ENCODE measurements at regions not wholly inside any gene's neighbourhood (a gene's known extent, or its start where the extent isn't known, plus 50 kb on each side); places are given as distances from the start of the nearest gene placed in this dataset.

DNA sequence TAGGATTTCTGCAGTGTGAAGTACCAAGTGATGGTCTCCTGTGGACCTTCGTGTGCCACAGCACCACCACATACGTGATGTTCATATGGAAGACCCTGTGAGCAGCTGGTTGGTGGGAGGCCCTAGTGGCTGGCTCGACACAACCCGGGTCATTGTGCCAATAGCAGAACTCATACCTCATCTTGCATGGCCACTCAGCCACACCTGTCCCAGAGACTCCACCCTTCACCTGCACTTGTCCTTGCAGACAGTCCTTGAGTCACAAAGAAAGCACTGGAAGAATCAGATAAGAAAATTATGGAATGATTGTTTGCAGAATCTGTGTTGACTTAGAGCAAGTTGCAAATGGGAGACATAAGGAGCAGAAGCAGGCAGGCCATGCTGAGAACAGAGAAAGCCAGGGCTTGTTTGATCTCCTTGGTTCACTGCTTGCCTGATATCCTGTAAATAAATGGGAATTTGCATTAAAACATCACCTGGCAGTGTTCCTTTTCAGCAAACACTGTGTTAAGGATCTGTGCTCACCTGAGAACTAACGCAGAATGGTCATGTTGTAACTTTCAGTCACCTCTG is 307.7 kb downstream of the SIPA1L2 start:
- Histone ChIP-seq H3K36me3 (no peaks in the 10 kb centered on the region), H3K27ac (no peak overlapping the region), H3K9me3 (no peaks in the 10 kb centered on the region), H3K4me1 (no peaks in the 10 kb centered on the region), H3K4me3 (no peak overlapping the region), H3K27me3 (no peaks in the 10 kb centered on the region)
- intact Hi-C loops (cut with DNase I; ENCODE audit: low total_unique reads), result no loop called here
- TF ChIP-seq, protein P1, sequence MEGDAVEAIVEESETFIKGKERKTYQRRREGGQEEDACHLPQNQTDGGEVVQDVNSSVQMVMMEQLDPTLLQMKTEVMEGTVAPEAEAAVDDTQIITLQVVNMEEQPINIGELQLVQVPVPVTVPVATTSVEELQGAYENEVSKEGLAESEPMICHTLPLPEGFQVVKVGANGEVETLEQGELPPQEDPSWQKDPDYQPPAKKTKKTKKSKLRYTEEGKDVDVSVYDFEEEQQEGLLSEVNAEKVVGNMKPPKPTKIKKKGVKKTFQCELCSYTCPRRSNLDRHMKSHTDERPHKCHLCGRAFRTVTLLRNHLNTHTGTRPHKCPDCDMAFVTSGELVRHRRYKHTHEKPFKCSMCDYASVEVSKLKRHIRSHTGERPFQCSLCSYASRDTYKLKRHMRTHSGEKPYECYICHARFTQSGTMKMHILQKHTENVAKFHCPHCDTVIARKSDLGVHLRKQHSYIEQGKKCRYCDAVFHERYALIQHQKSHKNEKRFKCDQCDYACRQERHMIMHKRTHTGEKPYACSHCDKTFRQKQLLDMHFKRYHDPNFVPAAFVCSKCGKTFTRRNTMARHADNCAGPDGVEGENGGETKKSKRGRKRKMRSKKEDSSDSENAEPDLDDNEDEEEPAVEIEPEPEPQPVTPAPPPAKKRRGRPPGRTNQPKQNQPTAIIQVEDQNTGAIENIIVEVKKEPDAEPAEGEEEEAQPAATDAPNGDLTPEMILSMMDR (IDR thresholded peaks at IDR 0.05), result no peak
- no peak for DNase-seq

DNA sequence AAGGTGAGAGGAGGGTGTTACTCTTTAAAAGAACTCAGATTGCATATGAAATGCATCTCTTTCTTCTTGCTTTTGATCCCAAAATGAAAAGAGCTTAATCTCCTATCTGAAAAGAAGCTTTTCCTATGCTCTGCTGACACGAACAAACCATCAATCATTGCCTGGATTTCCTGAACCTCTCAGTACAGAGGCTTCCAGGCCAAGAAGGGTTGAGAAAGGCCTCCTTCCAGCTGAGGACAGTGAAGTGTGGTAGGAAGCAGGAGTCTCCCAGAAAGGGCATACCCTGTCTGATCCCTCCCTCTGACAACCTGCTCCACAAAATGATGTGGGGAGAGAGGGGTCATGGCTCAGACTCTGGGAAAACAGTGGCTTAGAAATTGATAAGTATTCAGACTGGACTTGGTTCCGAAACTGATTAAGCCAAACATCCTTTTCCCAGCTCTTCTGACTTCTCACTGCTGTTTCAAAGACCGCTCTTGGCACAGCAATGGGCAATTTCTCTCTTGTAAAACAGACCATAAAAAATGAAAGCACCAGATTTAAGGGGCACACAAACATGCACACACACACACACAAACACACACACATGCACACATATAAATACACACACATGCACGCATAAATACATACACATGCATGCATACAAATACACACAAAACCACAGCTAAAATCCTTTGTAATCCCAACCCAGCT is 310.3 kb downstream of the SIPA1L2 start:
- TF ChIP-seq, protein P1 (IDR thresholded peaks at IDR 0.05), result no peak
- Histone ChIP-seq H3K27ac (no peak overlapping the region), H3K27me3 (no peaks in the 10 kb centered on the region), H3K4me3 (no peak overlapping the region), H3K9me3 (no peaks in the 10 kb centered on the region), H3K4me1 (no peaks in the 10 kb centered on the region), H3K36me3 (no peaks in the 10 kb centered on the region)
- intact Hi-C loops (cut with DNase I; ENCODE audit: low total_unique reads), result no loop called here
- no peak for DNase-seq

DNA sequence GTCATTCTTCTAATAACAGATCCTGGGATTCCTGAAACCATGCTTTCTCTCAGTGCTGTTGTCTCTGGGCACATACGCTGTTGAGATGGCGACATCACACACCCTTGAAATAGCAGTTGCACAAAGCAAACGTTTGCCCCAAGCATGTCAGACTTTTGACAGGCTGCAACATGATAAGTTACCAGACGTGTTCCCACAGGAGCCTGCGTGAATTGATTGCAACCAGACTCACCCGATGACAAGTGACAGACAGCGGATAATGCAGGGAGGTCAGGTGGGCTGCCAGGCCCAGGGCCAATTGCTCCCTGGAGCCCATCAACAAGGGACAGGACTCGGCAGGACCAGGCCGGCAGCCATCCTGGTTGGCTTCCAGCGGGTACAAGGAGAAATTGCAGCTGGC is 310.9 kb downstream of the SIPA1L2 start:
- DNase-seq, result no peak
- intact Hi-C loops (cut with DNase I; ENCODE audit: low total_unique reads), result no loop called here

DNA sequence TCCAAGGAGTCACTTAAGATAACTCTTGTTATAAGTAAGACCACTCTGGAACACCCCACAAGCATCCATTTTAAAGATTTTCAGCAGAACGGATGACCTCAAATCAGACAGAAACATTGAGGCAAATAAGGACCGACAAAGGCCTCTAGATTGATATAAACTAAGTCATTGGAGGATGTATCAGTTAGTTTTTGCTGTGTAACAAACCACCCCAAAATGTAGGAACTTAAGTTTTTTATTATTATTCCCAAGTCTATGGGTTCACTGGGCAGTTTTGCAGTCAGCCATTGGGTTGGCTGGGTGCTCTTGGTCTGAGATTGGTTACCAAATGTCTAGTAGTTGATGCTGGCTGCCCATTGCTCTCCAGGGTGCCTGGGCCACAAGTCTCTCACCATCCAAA is 311.8 kb downstream of the SIPA1L2 start:
- Histone ChIP-seq H3K4me3 (no peak overlapping the region), H3K27me3 (no peaks in the 10 kb centered on the region), H3K27ac (no peak overlapping the region), H3K4me1 (no peaks in the 10 kb centered on the region), H3K36me3 (no peaks in the 10 kb centered on the region), H3K9me3 (peaks cover 0 to 5% (median under 1%) of the 10 kb centered on the region in 3 donors)
- DNase-seq, result no peak
- TF ChIP-seq, protein P1 (IDR thresholded peaks at IDR 0.05), result no peak
- intact Hi-C loops (cut with DNase I; ENCODE audit: low total_unique reads), result no loop called here

More for the DNA sequence above, 310.9 kb downstream of the SIPA1L2 start:
- H3K36me3 ChIP-seq, result no peaks in the 10 kb centered on the region
- H3K4me3 ChIP-seq, result no peak overlapping the region
- H3K9me3 ChIP-seq, result no peaks in the 10 kb centered on the region
- H3K27ac ChIP-seq, result no peak overlapping the region
- H3K27me3 ChIP-seq, result no peaks in the 10 kb centered on the region
- TF ChIP-seq, protein P1 (IDR thresholded peaks at IDR 0.05), result no peak
- no peaks in the 10 kb centered on the region for H3K4me1 ChIP-seq

DNA sequence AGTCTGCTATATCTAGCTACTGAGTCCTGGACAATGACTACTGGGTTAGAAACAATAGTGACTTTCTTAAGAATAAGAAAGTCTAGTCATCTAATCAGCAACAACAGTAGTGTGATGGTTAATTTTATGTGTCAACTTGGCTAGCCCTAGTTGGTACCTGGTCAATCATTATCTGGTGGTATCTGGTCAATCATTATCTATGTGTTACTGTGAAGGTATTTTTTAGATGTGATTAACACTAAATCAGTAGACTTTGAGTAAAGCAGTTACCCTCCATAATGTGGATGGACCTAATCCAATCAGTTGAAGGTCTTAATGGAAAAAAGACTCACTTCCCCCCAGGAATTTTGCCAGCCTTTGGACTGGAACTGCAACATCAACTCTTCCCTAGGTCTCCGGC is 312.6 kb downstream of the SIPA1L2 start:
- no peak for DNase-seq
- Histone ChIP-seq H3K4me3 (no peak overlapping the region), H3K27ac (no peak overlapping the region), H3K27me3 (no peaks in the 10 kb centered on the region), H3K4me1 (no peaks in the 10 kb centered on the region), H3K9me3 (peaks cover 0 to 10% (median 5%) of the 10 kb centered on the region in 3 donors), H3K36me3 (no peaks in the 10 kb centered on the region)
- intact Hi-C loops (cut with DNase I; ENCODE audit: low total_unique reads), result no loop called here
- TF ChIP-seq, protein P1 (IDR thresholded peaks at IDR 0.05), result no peak

Data from tibial artery (tissue), 4 donors.